Retinal pigment epithelial cell (primary cell): ENCODE measurements at regions not wholly inside any gene's neighbourhood (a gene's known extent, or its start where the extent isn't known, plus 50 kb on each side); places are given as distances from the start of the nearest gene placed in this dataset.

Experiments
- DNase-seq: peaks from one replicate; pipeline ENCODE4 v3.0.0-alpha.2; 2010; ENCODE audit warnings: low read depth
- H3K4me3 ChIP-seq: 2 replicates; pipeline ENCODE4 v1.5.1; 2011; ENCODE audit warnings: mild to moderate bottlenecking, low read length, control low read depth, moderate library complexity
- CTCF ChIP-seq: conservative IDR thresholded peaks from 2 replicates; pipeline ENCODE4 v1.5.1; 2011; ENCODE audit warnings: low read depth, low read length, control low read depth, inconsistent platforms

- TF ChIP-seq CTCF = peak; percentile 38
- H3K4me3 ChIP-seq = no peak overlapping the region
- no peak for DNase-seq
These were observed 567.9 kb upstream of the GBE1 start for GRCh38 chr3:82329300-82329699.

- TF ChIP-seq CTCF = no peak
- DNase-seq = no peak
- no peak overlapping the region for H3K4me3 ChIP-seq
These were observed 550.5 kb upstream of the GBE1 start for GRCh38 chr3:82311901-82312300.

GRCh38 chr3:82308755-82309154, 547.3 kb upstream of the GBE1 start:
- H3K4me3 ChIP-seq = no peak overlapping the region
- TF ChIP-seq CTCF = no peak
- no peak for DNase-seq

- TF ChIP-seq CTCF = no peak
- no peak for DNase-seq
- no peak overlapping the region for H3K4me3 ChIP-seq
These were observed 544.7 kb upstream of the GBE1 start for GRCh38 chr3:82306189-82306588.

GRCh38 chr3:82294609-82295008, 533.2 kb upstream of the GBE1 start:
- no peak for TF ChIP-seq CTCF
- no peak overlapping the region for H3K4me3 ChIP-seq
- no peak for DNase-seq

DNA sequence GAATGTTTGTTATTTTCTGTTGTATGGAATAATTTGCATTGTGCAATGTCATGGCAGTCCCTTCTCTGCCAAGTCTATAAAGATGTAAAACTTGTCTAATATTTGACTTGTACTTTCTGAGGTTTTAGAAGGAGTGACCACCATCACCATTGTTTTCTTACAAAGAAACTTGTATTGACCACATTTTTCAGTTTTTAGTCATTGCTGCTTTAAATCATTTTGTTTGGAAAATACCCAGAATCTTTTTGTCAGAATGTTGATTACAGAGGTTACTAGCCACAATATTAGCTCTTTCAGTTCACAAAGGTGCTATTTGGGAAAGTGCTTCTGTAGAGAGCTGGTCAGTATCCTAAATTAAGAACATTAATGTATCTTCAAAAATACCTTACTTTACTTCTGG, 532.4 kb upstream of the GBE1 start:
- TF ChIP-seq CTCF = no peak
- no peak for DNase-seq
- no peak overlapping the region for H3K4me3 ChIP-seq

GRCh38 chr3:82293435-82293834, 532.0 kb upstream of the GBE1 start:
- H3K4me3 ChIP-seq = no peak overlapping the region
- TF ChIP-seq CTCF = no peak
- no peak for DNase-seq
